GM12872 (cell line): ENCODE measurements at regions not wholly inside any gene's neighbourhood (a gene's known extent, or its start where the extent isn't known, plus 50 kb on each side); places are given as distances from the start of the nearest gene placed in this dataset.

Experiments used
- TF ChIP-seq, protein P1 (sequence below): IDR thresholded peaks from 3 replicates; pipeline ENCODE4 v1.5.1; 2011; ENCODE audit warnings: low read depth, mild to moderate bottlenecking, low read length, moderate library complexity; ENCODE audit not compliant: insufficient read depth

DNA sequence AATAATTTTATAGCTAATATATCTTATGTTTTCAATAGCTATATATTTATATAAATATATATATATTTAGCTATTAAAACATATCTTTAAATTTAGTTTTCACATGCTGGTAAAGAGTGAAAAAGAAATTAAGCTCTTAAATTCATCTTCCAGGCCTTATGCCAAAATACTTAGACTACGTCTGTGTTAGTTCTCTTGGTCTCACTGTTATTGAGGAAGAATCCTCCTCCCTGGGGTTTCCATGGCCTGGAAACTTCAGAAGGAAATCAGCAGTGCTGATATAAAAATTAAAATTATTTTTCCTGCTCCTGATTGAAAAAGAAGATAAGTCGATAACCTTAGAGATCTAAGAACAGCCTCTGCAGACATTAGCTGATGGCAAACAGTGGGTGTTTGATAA lies 225.1 kb upstream of the LMCD1 start:
- TF ChIP-seq, protein P1, sequence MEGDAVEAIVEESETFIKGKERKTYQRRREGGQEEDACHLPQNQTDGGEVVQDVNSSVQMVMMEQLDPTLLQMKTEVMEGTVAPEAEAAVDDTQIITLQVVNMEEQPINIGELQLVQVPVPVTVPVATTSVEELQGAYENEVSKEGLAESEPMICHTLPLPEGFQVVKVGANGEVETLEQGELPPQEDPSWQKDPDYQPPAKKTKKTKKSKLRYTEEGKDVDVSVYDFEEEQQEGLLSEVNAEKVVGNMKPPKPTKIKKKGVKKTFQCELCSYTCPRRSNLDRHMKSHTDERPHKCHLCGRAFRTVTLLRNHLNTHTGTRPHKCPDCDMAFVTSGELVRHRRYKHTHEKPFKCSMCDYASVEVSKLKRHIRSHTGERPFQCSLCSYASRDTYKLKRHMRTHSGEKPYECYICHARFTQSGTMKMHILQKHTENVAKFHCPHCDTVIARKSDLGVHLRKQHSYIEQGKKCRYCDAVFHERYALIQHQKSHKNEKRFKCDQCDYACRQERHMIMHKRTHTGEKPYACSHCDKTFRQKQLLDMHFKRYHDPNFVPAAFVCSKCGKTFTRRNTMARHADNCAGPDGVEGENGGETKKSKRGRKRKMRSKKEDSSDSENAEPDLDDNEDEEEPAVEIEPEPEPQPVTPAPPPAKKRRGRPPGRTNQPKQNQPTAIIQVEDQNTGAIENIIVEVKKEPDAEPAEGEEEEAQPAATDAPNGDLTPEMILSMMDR, result no peak

DNA sequence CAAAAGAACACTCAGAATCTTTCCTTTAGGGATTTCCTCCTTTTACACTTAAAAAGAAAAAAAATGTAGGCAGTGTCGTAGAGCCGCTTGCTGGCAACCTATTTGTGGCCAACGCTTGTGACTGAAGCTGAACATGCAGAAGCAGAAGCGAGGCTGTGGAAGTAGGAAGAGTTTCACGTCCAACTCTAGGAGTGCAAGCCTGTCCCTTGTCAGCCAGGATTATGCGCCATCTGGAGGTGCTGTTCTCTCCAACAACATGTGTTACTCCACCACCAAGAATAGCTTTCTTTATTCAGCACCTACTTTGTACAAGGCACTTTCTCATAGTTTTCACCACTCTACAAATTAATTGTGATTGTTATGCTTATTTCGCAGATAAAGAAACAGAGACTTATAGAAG lies 223.2 kb upstream of the LMCD1 start:
- TF ChIP-seq, protein P1, result no peak; the same call in 2 of the 3 replicates

DNA sequence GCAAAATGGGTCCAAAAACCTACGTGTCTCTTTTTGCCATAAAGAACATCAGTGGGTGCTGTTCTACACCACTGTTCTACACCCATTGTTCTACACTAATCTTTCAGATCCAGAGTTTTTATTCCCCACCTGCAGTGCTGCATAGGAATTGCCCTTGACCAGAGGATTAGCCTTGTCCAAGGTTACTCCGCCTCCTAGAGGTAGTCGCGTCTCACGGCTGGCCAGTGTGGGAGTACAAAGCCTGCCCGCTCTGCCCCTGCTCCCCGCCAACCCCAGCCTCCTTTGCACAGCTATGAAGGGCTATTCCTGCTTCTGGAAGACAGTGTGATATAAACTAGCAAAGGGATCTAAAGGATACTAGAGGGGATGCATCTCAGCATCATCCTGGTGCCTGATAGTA lies 222.1 kb upstream of the LMCD1 start:
- TF ChIP-seq, protein P1, result no peak

DNA sequence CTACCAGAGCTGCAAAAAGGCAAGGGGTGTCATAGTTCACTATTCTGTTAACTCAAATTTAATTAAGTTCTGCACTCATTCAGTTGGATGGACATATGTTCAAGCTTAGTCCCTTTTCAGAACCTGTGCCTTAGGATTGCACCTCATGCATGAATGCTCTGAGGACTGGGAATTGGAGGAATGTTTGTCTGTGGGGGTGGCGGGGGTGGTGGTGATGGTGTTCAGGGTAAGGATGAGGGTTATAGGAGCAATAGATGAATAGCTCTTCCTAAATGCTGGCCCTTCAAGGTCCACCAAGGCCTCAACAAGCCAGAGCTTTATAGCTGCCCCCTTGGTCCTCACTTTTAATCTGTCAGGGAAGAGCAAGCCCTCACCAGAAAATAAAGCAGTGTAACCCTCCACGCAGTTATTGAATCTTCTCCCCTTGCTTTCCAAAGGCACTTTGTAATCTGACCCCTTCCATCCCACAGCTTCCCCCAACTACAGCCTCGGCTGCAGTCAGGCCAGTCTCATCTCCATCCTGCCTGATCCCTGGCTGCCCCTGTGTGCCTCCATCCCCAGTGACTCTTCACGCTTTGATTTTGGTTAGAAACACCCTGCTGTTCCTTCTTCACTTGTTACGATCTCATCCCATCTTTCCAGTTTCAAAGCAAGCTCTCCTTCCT lies 221.6 kb upstream of the LMCD1 start:
- TF ChIP-seq, protein P1, result no peak

DNA sequence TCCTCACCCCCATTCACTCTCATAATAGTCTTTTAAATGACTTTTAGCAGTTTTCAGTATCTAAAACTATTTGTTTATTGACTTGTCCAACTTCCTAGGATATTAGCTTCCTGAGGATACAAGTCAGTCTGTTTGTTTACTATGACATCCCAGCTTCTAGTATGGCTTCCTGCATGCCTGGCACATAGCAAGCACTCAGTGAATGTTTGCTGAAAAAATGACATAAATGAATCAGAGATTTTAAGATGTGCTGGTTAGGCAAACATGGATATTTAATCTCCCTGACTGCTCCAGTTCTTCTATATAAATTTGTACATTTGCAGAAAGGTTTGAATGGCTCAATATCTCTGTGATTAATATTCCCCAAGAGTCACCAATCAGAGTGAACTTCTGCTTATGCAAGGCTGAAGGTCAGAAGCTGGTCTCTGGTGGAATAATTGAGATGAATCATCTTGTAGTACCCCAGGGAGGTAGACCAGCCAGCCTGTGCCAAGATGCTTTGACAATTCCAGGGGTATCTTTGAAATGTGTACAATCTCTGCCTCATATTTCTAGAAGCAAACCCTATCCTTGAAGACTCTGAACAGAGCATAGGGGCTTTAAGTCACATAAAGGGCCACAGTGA lies 219.0 kb upstream of the LMCD1 start:
- TF ChIP-seq, protein P1, result no peak

DNA sequence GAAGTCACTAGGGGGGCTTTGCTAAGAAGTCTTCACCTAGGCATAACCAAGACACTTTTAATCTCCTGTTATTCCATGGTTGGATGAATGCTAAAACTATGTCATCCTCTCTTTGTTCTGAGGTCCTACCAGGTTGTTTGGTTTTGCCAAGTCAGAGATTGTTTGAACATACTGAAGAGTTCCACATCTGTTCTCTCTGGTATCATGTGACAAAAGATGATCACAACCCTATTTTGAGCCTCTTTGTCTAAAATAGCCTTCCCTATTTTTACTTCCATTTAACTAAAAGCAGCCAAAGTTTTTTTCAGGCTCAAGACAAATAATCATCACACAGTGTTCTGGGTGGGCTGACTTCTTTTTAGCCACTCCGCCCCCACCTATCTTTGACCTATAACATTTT lies 218.4 kb upstream of the LMCD1 start:
- TF ChIP-seq, protein P1, result no peak

DNA sequence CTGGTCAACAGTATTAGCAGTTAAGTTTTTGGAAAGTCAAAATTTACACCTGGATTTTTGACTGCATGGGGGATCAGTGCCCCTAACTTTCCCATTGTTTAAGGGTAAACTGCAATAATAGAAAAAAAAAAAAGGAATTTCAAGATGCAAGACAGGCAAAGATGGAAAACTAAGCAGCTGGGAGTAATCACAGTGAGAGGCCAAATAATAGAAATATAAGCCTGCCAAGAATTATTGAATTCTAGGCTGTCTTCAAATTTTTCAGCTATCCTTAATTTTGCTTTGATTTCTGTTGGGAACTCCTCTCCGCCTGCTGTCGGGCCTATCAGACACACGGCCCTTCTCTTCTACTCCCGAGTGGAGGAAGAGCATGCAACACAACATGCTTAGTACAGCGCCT lies 215.5 kb upstream of the LMCD1 start:
- TF ChIP-seq, protein P1, result no peak

DNA sequence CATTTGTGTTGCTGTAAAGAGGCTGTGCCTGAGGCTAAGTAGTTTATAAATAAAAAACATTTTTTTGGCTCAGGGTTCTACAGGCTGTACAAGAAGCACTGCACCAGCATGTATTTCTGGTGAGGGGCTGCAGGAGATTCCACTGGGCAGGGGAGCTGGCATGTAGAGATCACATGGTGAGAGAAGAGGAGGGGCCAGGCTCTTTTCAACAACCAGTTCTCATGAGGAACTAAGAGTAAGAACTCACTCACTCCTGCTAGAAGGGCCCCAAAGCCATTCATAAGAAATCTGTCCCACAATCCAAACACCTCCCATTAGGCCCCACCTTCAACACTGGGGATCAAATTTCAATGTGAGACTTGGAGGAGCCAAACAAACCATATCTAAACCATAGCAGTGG lies 214.9 kb upstream of the LMCD1 start:
- TF ChIP-seq, protein P1, result no peak
